HG02981 (cell line): ENCODE measurements at regions not wholly inside any gene's neighbourhood (a gene's known extent, or its start where the extent isn't known, plus 50 kb on each side); places are given as distances from the start of the nearest gene placed in this dataset.
"Not testable (repeated sequence)": the region's sequence is repeated elsewhere in the genome, so short reads cannot be mapped to it uniquely, and the experiment has no call there.

Experiments used
- ATAC-seq: cut with Tn5 transposase; IDR thresholded peaks from one replicate; pipeline ENCODE4 v1.9.1; 2021; ENCODE audit warnings: mild to moderate bottlenecking, moderate library complexity; ENCODE audit not compliant: unreplicated experiment

DNA sequence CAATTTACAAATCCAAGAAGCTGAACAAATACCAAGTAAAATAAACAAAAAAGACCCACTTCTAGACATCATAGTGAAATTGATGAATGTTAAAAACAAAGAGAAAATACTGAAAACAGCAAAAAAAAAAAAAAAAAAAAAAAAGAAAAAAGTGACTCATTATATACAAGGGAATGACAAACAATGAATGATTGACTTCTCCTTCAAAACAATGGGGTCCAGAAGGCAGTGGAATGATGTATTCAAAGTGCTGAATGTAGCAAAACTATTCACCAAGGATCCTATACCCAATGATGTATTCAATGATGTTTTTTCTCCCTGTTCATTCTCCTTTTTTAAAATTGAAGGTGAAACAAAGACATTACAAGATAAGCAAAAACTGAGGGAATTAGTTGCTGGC, 650.0 kb downstream of the UTRN start:
- no peak for ATAC-seq

DNA sequence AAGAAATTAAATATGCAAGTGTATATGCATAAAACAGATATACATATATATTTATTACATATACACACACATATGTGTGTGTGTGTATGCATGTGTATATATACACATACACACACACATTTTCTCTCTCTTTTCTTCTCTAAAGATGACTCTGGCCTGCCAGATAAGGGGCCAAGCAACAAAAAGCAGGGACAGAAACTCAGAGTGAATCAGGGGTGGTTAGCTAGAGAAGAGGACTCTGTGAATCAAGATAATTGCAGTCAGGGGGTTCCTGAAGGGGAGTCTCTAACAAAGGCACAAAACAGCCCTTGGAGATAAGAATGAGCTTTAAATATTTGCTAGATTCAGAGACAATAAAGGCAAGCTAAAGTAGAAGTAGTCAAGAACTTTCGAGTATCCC, 650.5 kb downstream of the UTRN start:
- ATAC-seq, result no peak

DNA sequence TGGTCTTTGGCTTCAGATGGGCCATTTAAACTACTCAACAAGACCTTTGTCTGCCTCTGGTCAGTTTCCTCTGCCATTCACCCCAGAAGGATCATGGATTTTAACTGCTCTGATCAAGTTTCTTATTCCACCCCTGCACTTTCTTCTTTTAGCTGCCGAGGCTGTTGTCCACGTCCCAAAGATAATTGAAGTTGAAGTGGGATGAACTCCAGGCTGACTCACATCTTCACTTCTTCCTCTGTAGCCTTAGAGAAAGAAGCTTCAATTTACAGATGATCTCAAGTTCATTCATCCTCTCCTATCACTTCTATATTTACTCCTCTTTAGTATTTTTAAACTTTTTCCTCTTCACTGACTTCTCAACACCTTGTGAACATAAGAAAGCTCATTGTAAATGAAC, 651.6 kb downstream of the UTRN start:
- no peak for ATAC-seq

- no peak for ATAC-seq
Observed at GRCh38 chr6:144939921-144940320, 654.8 kb downstream of the UTRN start.

DNA sequence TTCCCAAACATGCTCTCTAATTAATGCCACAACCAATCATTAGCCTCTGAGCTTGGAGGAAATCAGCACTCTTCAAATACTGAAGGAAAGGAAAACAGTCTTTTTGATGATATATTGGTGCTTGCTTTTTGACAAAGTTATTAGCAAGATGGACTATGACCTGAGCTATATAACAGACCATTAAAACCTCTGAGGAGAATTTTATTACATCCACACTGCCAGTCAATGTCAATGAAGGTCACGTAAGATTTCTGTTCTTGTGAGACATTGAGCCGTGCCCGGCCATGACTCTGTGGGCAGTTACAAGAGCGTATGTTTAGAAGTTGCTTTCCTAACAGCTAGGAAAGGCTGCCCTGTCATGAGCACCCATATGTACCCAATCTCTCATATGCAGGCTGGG, 659.0 kb downstream of the UTRN start:
- no peak for ATAC-seq

DNA sequence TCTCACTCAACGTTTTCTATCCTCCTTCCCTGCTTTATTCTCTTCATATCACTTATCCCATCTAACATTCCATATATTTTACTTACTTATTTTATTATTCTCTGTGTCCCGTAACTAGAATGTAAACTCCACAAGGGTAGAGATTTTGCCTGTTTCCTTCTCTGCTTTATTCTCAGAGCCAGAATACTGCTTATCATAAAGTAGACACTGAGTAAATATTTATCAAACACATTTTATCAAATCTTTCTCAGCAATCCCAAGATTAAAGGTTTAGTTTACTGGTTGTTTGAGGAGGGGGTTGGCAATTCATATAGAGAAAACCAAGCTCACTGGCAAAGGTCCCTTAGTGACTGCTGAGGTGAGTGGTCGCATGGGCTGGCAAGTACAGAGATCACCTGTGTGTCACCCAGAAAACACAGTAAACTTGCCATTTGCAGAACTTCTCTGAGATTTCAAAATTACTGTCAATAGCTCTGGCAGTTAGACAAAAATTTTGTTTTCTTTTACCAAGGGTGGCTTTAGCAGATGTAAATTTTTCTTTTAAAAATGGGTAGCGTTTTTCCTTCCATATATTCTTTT, 662.4 kb downstream of the UTRN start:
- ATAC-seq, result no peak

GRCh38 chr6:144951730-144952437, 666.7 kb downstream of the UTRN start:
- ATAC-seq, result no peak

GRCh38 chr6:144952456-144953240, 667.5 kb downstream of the UTRN start:
- no peak for ATAC-seq

- no peak for ATAC-seq
Observed at GRCh38 chr6:144953552-144954240, 668.6 kb downstream of the UTRN start.

DNA sequence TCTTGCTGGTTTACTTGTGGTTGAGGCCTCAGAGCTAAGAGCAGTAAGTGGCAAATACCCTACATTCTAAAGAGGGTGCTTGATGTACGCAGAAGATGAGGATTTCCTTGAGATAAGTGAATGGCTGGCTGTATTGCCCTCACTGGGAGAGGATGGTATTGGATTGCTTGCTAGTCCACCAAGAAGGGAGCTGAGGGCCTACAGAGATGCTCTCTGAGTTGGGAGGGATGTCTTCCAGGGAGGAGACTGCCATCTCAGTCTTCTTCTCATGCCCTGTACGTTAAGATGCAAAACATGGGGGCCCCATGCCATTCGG, 669.1 kb downstream of the UTRN start:
- ATAC-seq, result no peak

DNA sequence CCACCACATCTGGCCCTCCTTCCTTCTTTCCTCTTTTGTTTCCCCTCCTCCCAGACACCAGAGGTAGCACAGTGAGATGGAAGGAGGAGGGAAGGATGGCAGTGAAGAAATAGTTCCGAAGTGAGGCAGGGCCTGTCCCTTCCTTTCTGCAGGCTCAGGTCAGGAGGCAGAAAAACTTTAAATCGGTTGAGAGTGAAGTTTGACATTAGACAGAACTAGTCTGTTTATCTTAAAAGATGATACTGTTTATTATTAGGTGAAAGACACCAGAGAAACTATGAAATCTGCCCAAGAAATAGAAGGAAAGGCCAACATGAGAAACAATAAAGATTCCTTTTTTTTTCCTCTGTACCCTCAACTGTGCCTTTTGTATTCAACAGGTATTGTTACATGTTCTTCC, 670.3 kb downstream of the UTRN start:
- ATAC-seq, result no peak

- ATAC-seq, result no peak
Observed at GRCh38 chr6:144955859-144956258, 670.7 kb downstream of the UTRN start.

GRCh38 chr6:144956697-144957096, 671.6 kb downstream of the UTRN start:
- ATAC-seq, result not testable (repeated sequence)

GRCh38 chr6:144957236-144957937, 672.3 kb downstream of the UTRN start:
- no peak for ATAC-seq

DNA sequence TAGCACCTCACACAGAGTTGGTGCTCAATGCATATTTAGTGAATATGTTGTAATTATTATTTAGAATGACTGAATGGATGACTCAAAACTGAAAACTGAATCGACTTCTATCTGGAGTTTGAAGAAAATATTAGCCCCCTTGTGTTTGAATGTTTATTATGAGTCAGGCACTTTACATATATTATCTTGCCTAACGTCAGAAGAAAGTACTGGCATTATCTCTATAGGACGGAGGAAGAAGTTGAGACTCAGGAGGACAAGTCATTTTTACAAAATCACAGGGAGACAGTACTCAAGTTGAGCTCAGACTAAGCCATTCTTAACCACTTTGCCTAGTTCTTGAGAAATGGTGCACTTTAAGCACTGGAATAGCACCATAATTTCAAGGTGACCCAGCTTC, 684.0 kb downstream of the UTRN start:
- ATAC-seq, result no peak

DNA sequence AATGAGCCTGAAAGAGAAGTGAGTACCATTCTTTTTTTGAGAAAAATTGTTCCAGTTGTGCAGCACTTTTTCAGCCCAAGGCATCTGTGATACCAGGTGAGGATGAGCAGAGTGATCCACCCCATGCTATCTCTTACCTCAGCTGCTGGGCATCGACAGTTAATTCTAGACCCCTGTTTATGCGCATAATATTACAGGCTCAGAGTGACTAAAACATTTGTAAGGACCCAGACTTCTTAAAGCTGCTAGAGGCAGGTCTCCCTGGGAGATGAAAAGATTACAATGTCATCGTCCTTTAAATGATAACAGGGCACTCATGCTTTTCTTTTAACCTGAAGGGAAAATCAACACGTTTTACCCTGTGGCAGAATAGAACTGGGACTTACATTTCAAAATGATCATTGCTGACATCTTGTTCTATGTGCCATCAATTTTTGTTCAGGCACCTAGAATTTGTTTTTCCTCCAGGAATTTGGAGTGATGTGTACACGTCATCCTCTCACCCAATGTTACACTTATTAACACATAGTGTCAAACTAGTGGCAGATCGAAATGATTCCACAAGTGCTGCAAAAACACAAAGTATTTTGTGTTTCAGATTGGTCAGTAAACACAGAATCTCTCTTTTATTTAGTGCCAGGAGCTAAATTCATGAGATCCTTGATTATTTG, 684.6 kb downstream of the UTRN start:
- no peak for ATAC-seq

DNA sequence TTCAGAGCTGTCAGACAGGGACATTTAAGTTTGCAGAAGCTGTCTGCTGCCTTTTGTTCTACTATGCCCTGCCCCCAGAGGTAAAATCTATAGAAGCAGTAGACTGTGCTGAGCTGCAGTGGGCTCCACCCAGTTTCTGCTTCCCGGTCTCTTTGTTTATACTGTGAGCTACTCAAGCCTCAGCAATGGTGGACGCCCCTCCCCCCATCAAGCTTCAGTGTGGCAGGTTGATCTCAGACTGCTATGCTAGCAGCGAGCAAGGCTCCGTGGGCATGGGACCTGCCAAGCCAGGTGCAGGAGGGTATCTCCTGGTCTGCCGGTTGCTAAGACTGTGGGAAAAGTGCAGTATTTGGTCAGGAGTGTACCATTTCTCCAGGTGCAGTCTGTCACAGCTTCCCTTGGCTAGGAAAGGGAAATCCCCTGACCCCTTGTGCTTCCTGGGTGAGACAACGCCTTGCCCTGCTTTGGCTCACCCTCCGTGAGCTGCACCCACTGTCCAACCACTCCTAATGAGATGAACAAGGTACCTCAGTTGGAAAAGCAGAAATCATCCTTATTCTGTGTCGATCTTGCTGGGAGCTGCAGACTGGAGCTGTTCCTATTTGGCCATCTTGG, 692.2 kb downstream of the UTRN start:
- ATAC-seq, result not testable (repeated sequence)

DNA sequence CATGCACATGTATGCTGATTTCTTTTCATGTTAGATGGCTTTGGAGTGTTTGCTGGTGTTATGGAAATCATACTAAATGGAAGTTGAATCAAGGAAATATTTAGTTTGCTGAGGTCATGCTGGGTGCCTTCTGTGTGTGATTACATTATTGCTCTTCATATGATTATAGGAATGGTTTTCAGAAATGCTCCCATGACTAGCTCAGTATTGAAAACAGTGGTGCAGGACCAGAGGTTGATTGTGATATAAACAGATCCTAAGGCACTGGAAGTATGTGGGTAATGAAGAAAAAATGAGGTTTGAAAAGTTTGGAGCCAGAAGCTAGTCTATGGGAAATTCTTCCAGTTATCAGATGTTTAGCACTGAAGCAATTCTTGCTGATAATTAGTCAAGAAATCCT, 693.1 kb downstream of the UTRN start:
- no peak for ATAC-seq

DNA sequence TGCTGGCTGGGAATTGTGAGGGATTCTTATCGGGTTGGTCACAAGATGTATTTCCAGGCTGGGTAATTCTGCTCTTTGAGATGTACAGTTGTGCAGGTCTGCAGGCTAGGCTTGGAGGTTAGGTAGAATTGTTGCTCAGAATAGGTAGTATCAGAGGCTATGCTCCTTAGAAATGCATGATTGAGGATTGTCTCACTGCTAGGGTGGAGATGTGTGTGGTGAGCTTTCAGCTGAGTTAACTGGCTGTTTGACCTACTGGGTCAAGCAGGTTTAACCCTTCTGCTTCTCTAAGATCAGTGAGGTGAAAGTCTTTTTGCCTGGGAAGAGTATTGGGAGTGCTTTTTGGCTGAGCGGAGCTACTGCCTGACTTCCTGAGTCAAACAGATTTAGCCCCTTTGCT, 701.1 kb downstream of the UTRN start:
- no peak for ATAC-seq
